K562 (cell line): ENCODE measurements at regions not wholly inside any gene's neighbourhood (a gene's known extent, or its start where the extent isn't known, plus 50 kb on each side); places are given as distances from the start of the nearest gene placed in this dataset.

ENCODE experiments used
- ATAC-seq: fragments of 200-7000 bp; cut with Tn5 transposase; 3 replicates; pipeline ENCODE4 v1.9.1; 2020; ENCODE audit warnings: moderate library complexity
- BruUV-seq: library from RNA; stranded (reverse); fragments of 400-500 nt; replicated peaks from 2 replicates; lab custom pipeline; 2021; lab: Mats Ljungman, UMichigan
- CTCF ChIA-PET: fragments of 300-600 bp; formaldehyde crosslinking; extraction: SDS; loops from one replicate; lab custom pipeline; 2021; ENCODE audit warnings: low intra/inter-chr PET ratio; lab: Yijun Ruan, JAX
- POLR2A ChIA-PET: fragments of 300-600, 350-650 bp; sonication (Branson Sonifier 250); formaldehyde crosslinking; extraction: SDS; loops from one replicate; lab custom pipeline; 2021; ENCODE audit warnings: antibody characterized with exemption, inconsistent platforms; lab: Yijun Ruan, JAX
- DNase-seq, 4 experiments: peaks; one replicate each; pipeline versions ENCODE4 v3.0.0 to v3.0.0-alpha.2; 2011 to 2018; ENCODE audit warnings: low spot score in 3 of 4, mixed read lengths in 3 of 4; ENCODE audit errors: extremely low read depth in 1 of 4
- FAIRE-seq: peaks from 2 replicates; lab custom pipeline; 2011; peaks lifted over from hg19 to GRCh38; lab: Jason Lieb, UNC
- H2AFZ ChIP-seq: 2 replicates; pipeline ENCODE4 v1.6.0; 2011; ENCODE audit warnings: low read depth, low read length, control low read depth, inconsistent platforms
- H3K27ac ChIP-seq: fragments of 200-600 bp; 3 replicates; pipeline ENCODE4 v1.8.0; 2011; ENCODE audit warnings: low read depth, mild to moderate bottlenecking, control low read depth, inconsistent platforms, low read length, moderate library complexity, mixed read lengths; ENCODE audit errors: extremely low read depth
- H3K27me3 ChIP-seq, 2 experiments: fragments of 300-600 bp in 1 of 2; 2 replicates in 1 of 2; 3 replicates in 1 of 2; pipeline versions ENCODE4 v1.6.0 to v1.8.0; 2011; ENCODE audit warnings: inconsistent platforms in 2 of 2, low read length in 2 of 2, mild to moderate bottlenecking in 1 of 2, mixed read lengths in 1 of 2, moderate library complexity in 1 of 2; ENCODE audit not compliant: control insufficient read depth in 2 of 2, insufficient read depth in 2 of 2
- H3K36me3 ChIP-seq: fragments of 300-600 bp; 3 replicates; pipeline ENCODE4 v1.8.0; 2011; ENCODE audit warnings: mild to moderate bottlenecking, low read length, inconsistent platforms; ENCODE audit not compliant: control insufficient read depth, insufficient read depth
- H3K4me1 ChIP-seq, 2 experiments: fragments of 200-600 bp in 1 of 2; replicated peaks in 1 of 2; 2 replicates in 1 of 2; 3 replicates in 1 of 2; pipeline versions ENCODE4 v1.5.1 to v1.8.0; 2011; ENCODE audit warnings: inconsistent platforms in 2 of 2, low read length in 2 of 2, mild to moderate bottlenecking in 1 of 2, mixed read lengths in 1 of 2, moderate library complexity in 1 of 2; ENCODE audit not compliant: control insufficient read depth in 2 of 2, insufficient read depth in 2 of 2
- H3K4me2 ChIP-seq: 2 replicates; pipeline ENCODE4 v1.6.1; 2011; ENCODE audit warnings: low read length, control low read depth, inconsistent platforms, mixed read lengths; ENCODE audit not compliant: insufficient read depth
- H3K4me3 ChIP-seq: fragments of 200-600 bp; sonication (generic), shearing (Covaris generic); 2 replicates; pipeline ENCODE4 v1.5.1; 2016; ENCODE audit warnings: control low read depth, inconsistent platforms
- H3K79me2 ChIP-seq: fragments of 200-600 bp; 3 replicates; pipeline ENCODE4 v1.8.0; 2011; ENCODE audit warnings: low read length, inconsistent platforms; ENCODE audit not compliant: control insufficient read depth, insufficient read depth
- H3K9ac ChIP-seq, 2 experiments: 2 replicates each; pipeline versions ENCODE4 v1.6.0 to v1.6.1; 2011; ENCODE audit warnings: low read depth in 2 of 2, low read length in 2 of 2, control low read depth in 1 of 2, inconsistent platforms in 1 of 2, mild to moderate bottlenecking in 1 of 2, mixed read lengths in 1 of 2; ENCODE audit not compliant: insufficient read depth in 1 of 2
- H3K9me1 ChIP-seq: one replicate; pipeline ENCODE4 v1.6.0; 2011; ENCODE audit warnings: inconsistent platforms, mild to moderate bottlenecking, low read length, moderate library complexity; ENCODE audit not compliant: control insufficient read depth, insufficient read depth
- H3K9me3 ChIP-seq: replicated peaks from 2 replicates; pipeline ENCODE4 v1.5.1; 2011; ENCODE audit warnings: low read depth, low read length, inconsistent platforms; ENCODE audit not compliant: control insufficient read depth, insufficient read depth
- H4K20me1 ChIP-seq: replicated peaks from 2 replicates; pipeline ENCODE4 v1.6.1; 2011; ENCODE audit warnings: low read length, inconsistent platforms, mixed read lengths; ENCODE audit not compliant: control insufficient read depth, insufficient read depth
- DLX4 ChIP-seq: fragments of 250-450 bp; sonication (Bioruptor Pico); IDR thresholded peaks from 2 replicates; pipeline ENCODE4 v1.6.1; 2021; ENCODE audit warnings: mild to moderate bottlenecking
- GABPA ChIP-seq: fragments of 200-800 bp; sonication (Bioruptor generic); conservative IDR thresholded peaks from 2 replicates; pipeline ENCODE4 v1.6.1; 2016; ENCODE audit warnings: low read depth, missing genetic modification characterization, missing compliant biosample characterization
- GMEB1 ChIP-seq: fragments of 250-450 bp; sonication (Bioruptor Pico); IDR thresholded peaks from 2 replicates; pipeline ENCODE4 v1.4.0; 2020; ENCODE audit warnings: mild to moderate bottlenecking
- KLF1 ChIP-seq: fragments of 450-650 bp; IDR thresholded peaks from 2 replicates; pipeline ENCODE4 v1.6.1; 2016; ENCODE audit warnings: missing genetic modification characterization, missing compliant biosample characterization
- PCBP1 ChIP-seq: fragments of 200-400 bp; formaldehyde crosslinking; IDR thresholded peaks from 2 replicates; pipeline ENCODE4 v1.6.1; 2018; ENCODE audit warnings: mild to moderate bottlenecking, low read depth, low read length; ENCODE audit not compliant: poor library complexity, severe bottlenecking
- PPARD ChIP-seq: fragments of 250-450 bp; sonication (Bioruptor Pico); IDR thresholded peaks from 2 replicates; pipeline ENCODE4 v1.8.0; 2022; ENCODE audit warnings: inconsistent platforms, mild to moderate bottlenecking, moderate library complexity
- TSC22D4 ChIP-seq: fragments of 450-650 bp; IDR thresholded peaks from 2 replicates; pipeline ENCODE4 v1.6.1; 2016; ENCODE audit warnings: missing genetic modification characterization, missing biosample characterization, control low read depth
- ZNF518B ChIP-seq: fragments of 250-450 bp; sonication (Bioruptor Pico); IDR thresholded peaks from 2 replicates; pipeline ENCODE4 v1.5.0; 2021; ENCODE audit warnings: mild to moderate bottlenecking, moderate library complexity
- ZNF57 ChIP-seq: fragments of 450-650 bp; formaldehyde crosslinking; IDR thresholded peaks from 2 replicates; pipeline ENCODE4 v1.4.0; 2020; ENCODE audit warnings: mild to moderate bottlenecking, moderate library complexity
- WGBS: fragments of 100-300 bp; shearing (Covaris generic); methylation state at CpG from one replicate; pipeline ENCODE4 v1.1.6; 2016; ENCODE audit warnings: low coverage, mixed read lengths; ENCODE audit not compliant: insufficient coverage; ENCODE audit errors: missing lambda C conversion rate; 5-methylcytosine and 5-hydroxymethylcytosine counted together
- in situ Hi-C: fragments of 300-500 bp; cut with MboI; formaldehyde crosslinking; loops from 4 replicates; pipeline ENCODE4 v1.15.0; 2018; ENCODE audit warnings: inconsistent platforms, mixed read lengths
- intact Hi-C: fragments of 100-400 bp; cut with micrococcal nuclease; formaldehyde crosslinking; loops from 2 replicates; pipeline ENCODE4 v1.14.2; 2022

- Histone ChIP-seq H3K27ac (no peak overlapping the region), H3K27me3 (peaks cover 0 to 4% of the 10 kb centered on the region in 2 experiments; a peak in 1 of 5 replicates), H3K4me1 (no peaks in the 10 kb centered on the region), H3K9me3 (no peaks in the 10 kb centered on the region), H3K4me3 (no peak overlapping the region), H4K20me1 (no peaks in the 10 kb centered on the region), H3K4me2 (no peak overlapping the region), H3K36me3 (no peaks in the 10 kb centered on the region), H2AFZ (no peak overlapping the region), H3K9me1 (no peaks in the 10 kb centered on the region), H3K79me2 (no peaks in the 10 kb centered on the region), H3K9ac (no peak overlapping the region)
- intact Hi-C loops = loop anchor here (10.0 kb wide), 1 partner anchor 1190 kb away; no protein-coding TSS in a partner anchor
- ChIA-PET POLR2A (interaction anchor here (0.6 to 1.0 kb wide), 2 partner anchors 8 to 11 kb away, joined by 3 read pairs; no protein-coding TSS in a partner anchor), CTCF (no interaction called here)
- under 1% methylated on average over 18 of the region's 18 CpGs for WGBS
- in situ Hi-C loops = no loop called here
- FAIRE-seq (no peak), ATAC-seq (no peak), DNase-seq (no peak)
- BruUV-seq = no TSS peak
- TF ChIP-seq TSC22D4 (tag) (no peak), KLF1 (tag) (no peak), DLX4 (CRISPR knock-in tag) (no peak), GABPA (tag) (no peak), PPARD (CRISPR knock-in tag) (no peak), PCBP1 (no peak), GMEB1 (CRISPR knock-in tag) (no peak), ZNF57 (CRISPR knock-in tag) (no peak), ZNF518B (CRISPR knock-in tag) (no peak)
Measured at GRCh38 chr1:29514361-29515169, 278.2 kb downstream of the PTPRU start.
